ENCODE measurements at regions not wholly inside any gene's neighbourhood (a gene's known extent, or its start where the extent isn't known, plus 50 kb on each side); places are given as distances from the start of the nearest gene placed in this dataset.

DNA sequence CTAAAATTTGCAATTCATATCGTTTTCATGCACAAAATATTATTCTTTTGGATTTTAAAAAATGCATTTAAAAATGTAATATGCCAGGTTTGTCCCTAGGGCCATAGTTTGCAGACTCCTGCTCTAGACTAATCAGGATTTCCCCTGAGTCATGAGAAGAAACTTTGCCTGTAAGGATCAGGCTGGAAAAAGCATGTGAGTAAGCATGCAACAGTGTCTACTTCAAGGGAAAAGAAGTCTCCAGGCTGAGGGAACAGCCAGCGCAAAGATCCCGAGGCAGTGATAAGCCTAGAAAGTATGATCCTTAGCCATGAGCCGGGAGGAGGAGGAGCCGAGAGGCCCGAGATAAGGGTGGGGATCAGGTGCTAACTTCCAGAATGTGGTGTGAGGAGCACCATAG lies 382.8 kb upstream of the CFAP20DC start:
- H3K27me3 ChIP-seq: no peaks in the 10 kb centered on the region
- no peaks in the 10 kb centered on the region for H3K36me3 ChIP-seq
- no peak for TF ChIP-seq POLR2A (IDR thresholded peaks at IDR 0.05)
- TF ChIP-seq EP300 (IDR thresholded peaks at IDR 0.05): no peak
- TF ChIP-seq, protein P1, sequence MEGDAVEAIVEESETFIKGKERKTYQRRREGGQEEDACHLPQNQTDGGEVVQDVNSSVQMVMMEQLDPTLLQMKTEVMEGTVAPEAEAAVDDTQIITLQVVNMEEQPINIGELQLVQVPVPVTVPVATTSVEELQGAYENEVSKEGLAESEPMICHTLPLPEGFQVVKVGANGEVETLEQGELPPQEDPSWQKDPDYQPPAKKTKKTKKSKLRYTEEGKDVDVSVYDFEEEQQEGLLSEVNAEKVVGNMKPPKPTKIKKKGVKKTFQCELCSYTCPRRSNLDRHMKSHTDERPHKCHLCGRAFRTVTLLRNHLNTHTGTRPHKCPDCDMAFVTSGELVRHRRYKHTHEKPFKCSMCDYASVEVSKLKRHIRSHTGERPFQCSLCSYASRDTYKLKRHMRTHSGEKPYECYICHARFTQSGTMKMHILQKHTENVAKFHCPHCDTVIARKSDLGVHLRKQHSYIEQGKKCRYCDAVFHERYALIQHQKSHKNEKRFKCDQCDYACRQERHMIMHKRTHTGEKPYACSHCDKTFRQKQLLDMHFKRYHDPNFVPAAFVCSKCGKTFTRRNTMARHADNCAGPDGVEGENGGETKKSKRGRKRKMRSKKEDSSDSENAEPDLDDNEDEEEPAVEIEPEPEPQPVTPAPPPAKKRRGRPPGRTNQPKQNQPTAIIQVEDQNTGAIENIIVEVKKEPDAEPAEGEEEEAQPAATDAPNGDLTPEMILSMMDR (IDR thresholded peaks at IDR 0.05): no peak
- TF ChIP-seq POLR2AphosphoS5 (IDR thresholded peaks at IDR 0.05): no peak
- 81 to 93% methylated on average over 6 of the region's 6 CpGs for WGBS, 2 donors
- DNase-seq: no peak
- H3K9me3 ChIP-seq: no peaks in the 10 kb centered on the region
- no peak overlapping the region for H3K27ac ChIP-seq
- intact Hi-C loops (cut with DNase I): no loop called here
- H3K4me1 ChIP-seq: no peaks in the 10 kb centered on the region
- H3K4me3 ChIP-seq: no peak overlapping the region

DNA sequence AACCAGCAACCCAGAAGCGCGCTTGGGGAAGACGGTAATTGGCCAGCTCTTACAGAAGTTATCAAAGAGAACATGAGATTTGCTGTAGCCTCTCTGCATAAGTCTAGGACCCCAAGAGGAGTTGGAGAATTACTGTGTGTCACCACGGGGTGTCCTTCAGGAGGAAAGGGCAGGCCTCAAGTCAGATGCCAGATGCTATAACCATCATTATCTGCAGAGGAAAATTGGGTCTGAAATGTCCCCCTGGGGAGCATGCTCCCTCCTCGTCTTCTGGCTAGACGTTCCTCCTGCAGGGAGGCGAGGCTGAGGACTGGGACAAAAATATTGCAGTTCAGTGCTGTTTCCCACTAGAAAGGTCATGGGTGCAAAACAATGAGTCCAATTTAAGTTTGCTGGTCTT lies 380.5 kb upstream of the CFAP20DC start:
- intact Hi-C loops (cut with DNase I): no loop called here
- 85% methylated on average over 7 of the region's 7 CpGs for WGBS, 2 donors
- no peak for DNase-seq
- no peaks in the 10 kb centered on the region for H3K9me3 ChIP-seq
- no peak overlapping the region for H3K27ac ChIP-seq
- H3K4me1 ChIP-seq: peaks cover 0 to 6% (median 4%) of the 10 kb centered on the region in 4 donors
- no peak for TF ChIP-seq POLR2A (IDR thresholded peaks at IDR 0.05)
- TF ChIP-seq, protein P1 (IDR thresholded peaks at IDR 0.05): no peak
- TF ChIP-seq EP300 (IDR thresholded peaks at IDR 0.05): no peak
- TF ChIP-seq POLR2AphosphoS5 (IDR thresholded peaks at IDR 0.05): no peak
- no peaks in the 10 kb centered on the region for H3K36me3 ChIP-seq
- no peaks in the 10 kb centered on the region for H3K27me3 ChIP-seq
- no peak overlapping the region for H3K4me3 ChIP-seq

DNA sequence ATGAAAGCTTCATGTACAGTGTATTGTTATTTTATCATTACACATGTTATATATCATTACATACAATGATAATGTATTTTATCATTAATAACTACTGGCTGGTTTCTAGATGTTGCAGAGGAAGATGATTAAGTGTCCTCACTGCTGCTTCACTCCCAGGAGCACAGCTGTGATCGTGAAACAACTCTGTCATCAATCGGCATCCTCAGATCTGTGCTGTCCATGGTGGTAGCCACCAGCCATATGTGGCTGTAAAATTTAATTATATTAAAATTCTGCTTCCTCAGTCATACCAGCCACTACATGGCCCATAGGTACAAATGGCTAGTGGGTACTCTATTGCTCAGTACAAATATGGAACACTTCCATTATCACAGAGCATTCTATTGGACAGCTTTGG lies 379.4 kb upstream of the CFAP20DC start:
- H3K9me3 ChIP-seq: no peaks in the 10 kb centered on the region
- WGBS, 2 donors: 71 to 84% methylated on average over 2 of the region's 2 CpGs

DNA sequence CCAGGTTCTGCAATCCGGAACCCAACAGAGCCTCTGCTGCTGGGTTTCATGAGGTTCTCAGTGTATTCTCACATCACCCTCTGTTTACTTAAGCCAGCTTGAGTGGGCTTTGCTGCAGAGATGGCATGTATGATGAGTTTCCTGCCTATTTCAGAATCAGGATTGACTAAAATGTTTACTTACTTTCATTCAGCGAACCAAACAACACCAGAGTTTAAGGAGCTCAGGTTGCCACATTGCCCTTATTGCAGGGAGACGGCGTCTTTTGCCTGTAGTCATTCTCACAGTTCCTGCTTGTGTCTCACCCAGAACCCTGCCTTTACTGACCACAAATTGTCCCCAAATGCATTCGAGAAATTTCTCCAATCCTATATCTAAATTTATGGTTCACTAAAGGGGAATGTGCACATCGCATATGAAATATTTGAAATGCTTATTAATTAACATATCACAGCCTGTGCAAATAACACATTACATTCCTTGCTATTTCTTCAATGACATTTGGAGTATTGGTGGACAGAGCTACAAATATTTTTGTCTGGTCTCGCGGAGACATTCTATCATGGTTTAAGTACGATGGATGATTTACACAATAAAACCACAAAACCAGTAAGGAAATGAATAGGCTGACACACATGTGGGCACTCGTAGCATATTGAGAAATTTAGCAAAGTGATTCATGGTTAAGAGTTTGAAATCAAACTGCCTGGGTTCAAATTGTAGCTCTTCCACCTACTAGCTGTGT lies 377.2 kb upstream of the CFAP20DC start:
- H3K4me3 ChIP-seq: no peak overlapping the region
- H3K36me3 ChIP-seq: no peaks in the 10 kb centered on the region
- no peaks in the 10 kb centered on the region for H3K27me3 ChIP-seq
- no peaks in the 10 kb centered on the region for H3K9me3 ChIP-seq
- no peak for TF ChIP-seq POLR2AphosphoS5 (IDR thresholded peaks at IDR 0.05)
- TF ChIP-seq EP300 (IDR thresholded peaks at IDR 0.05): no peak
- TF ChIP-seq, protein P1 (IDR thresholded peaks at IDR 0.05): no peak
- no peak for TF ChIP-seq POLR2A (IDR thresholded peaks at IDR 0.05)
- intact Hi-C loops (cut with DNase I): no loop called here
- H3K4me1 ChIP-seq: peaks cover 0 to 17% (median 12%) of the 10 kb centered on the region in 4 donors
- 61 to 79% methylated on average over 10 of the region's 10 CpGs for WGBS, 2 donors
- H3K27ac ChIP-seq: no peak overlapping the region
- no peak for DNase-seq

More for the DNA sequence above, 379.4 kb upstream of the CFAP20DC start:
- Histone ChIP-seq H3K27me3 (no peaks in the 10 kb centered on the region), H3K4me3 (no peak overlapping the region), H3K4me1 (peaks cover 0 to 17% (median 12%) of the 10 kb centered on the region in 4 donors), H3K36me3 (no peaks in the 10 kb centered on the region), H3K27ac (no peak overlapping the region)
- DNase-seq: no peak
- TF ChIP-seq, protein P1 (IDR thresholded peaks at IDR 0.05): no peak
- no peak for TF ChIP-seq POLR2A (IDR thresholded peaks at IDR 0.05)
- no peak for TF ChIP-seq EP300 (IDR thresholded peaks at IDR 0.05)
- no peak for TF ChIP-seq POLR2AphosphoS5 (IDR thresholded peaks at IDR 0.05)
- intact Hi-C loops (cut with DNase I): no loop called here

All from sigmoid colon (tissue), 6 donors.